Stomach (tissue), 4 donors: ENCODE measurements at regions not wholly inside any gene's neighbourhood (a gene's known extent, or its start where the extent isn't known, plus 50 kb on each side); places are given as distances from the start of the nearest gene placed in this dataset.

ENCODE experiments used
- POLR2AphosphoS5 ChIP-seq, 3 donors: sonication (generic); formaldehyde crosslinking; IDR thresholded peaks; one replicate each; pipeline ENCODE4 v1.6.1; 2016; ENCODE audit warnings: antibody characterized with exemption in 3 of 3
- TF ChIP-seq, protein P1 (sequence below), 7 experiments: fragments of 450-650 bp in 4 of 7; fragments of 200-600 bp in 3 of 7; sonication (generic) in 3 of 7; IDR thresholded peaks; one replicate each; pipeline ENCODE4 v1.5.1; 2016 to 2019; ENCODE audit warnings: antibody characterized with exemption in 7 of 7, control low read depth in 2 of 7, mild to moderate bottlenecking in 1 of 7

DNA sequence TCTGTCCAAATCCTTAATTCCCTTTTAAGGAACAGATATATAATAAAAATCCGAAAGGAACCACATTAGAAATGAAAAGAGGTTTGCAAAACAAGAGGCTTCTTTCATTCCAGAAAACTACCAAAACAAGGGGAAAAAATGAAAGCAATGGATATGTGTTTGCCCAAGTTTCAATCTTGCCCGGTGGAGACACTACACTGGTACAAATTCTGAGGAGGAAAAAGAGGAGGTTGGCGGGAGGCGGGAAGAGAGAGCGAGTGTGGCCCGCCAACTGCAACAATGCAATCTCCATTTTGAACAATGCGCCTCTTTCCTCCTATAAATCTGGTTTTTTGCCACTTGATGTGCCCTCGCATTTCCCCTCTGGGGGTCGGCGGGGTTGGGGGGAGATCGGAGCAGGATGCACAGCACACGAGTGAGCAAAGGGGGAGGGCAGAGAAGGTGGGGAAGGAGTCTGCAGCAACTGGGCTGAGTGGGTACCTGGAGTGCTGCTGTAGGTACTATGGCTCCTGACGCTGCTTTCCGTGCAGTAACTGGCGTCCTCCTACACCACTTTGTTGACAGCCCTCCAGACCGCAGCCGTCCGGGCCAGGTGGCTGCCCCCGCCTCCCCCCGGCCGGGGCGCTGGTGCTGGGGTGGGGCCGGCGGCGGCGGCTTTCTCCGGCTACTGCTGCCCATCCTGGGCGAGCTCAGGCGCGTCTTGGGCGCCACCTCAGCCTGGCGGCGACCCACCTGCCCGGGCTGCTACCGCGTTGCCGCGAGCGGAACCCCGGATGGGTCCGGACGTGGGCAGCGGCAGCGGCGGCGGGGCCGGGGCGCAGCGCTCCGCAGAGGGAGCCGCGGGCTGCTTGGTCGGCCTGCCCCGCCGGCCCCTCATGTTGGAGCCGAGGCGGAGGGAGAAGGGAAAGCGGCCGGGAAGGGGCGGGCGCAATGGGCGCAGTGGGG, 93.8 kb upstream of the PLEKHM1 start:
- TF ChIP-seq POLR2AphosphoS5 (IDR thresholded peaks at IDR 0.05) = peak in 2 of 3 donors; percentile 27 to 39
- TF ChIP-seq, protein P1, sequence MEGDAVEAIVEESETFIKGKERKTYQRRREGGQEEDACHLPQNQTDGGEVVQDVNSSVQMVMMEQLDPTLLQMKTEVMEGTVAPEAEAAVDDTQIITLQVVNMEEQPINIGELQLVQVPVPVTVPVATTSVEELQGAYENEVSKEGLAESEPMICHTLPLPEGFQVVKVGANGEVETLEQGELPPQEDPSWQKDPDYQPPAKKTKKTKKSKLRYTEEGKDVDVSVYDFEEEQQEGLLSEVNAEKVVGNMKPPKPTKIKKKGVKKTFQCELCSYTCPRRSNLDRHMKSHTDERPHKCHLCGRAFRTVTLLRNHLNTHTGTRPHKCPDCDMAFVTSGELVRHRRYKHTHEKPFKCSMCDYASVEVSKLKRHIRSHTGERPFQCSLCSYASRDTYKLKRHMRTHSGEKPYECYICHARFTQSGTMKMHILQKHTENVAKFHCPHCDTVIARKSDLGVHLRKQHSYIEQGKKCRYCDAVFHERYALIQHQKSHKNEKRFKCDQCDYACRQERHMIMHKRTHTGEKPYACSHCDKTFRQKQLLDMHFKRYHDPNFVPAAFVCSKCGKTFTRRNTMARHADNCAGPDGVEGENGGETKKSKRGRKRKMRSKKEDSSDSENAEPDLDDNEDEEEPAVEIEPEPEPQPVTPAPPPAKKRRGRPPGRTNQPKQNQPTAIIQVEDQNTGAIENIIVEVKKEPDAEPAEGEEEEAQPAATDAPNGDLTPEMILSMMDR (IDR thresholded peaks at IDR 0.05) = peak in 1 of 7 experiments; percentile 6
